Stomach (tissue), 8 donors: ENCODE measurements at regions not wholly inside any gene's neighbourhood (a gene's known extent, or its start where the extent isn't known, plus 50 kb on each side); places are given as distances from the start of the nearest gene placed in this dataset.

Experiments used
- DNase-seq, 2 donors: peaks; one replicate each; pipeline versions ENCODE4 v3.0.0 to v3.0.0-alpha.2; 2013 to 2019
- H3K27ac ChIP-seq, 5 donors: fragments of 200-600 bp in 4 of 5; sonication (generic) in 4 of 5; one replicate each; pipeline ENCODE4 v1.5.1; 2013 to 2019; ENCODE audit warnings: mild to moderate bottlenecking in 1 of 5, moderate library complexity in 1 of 5
- H3K27me3 ChIP-seq, 3 donors: fragments of 200-600 bp; sonication (generic); one replicate each; pipeline ENCODE4 v1.5.1; 2017 to 2019; ENCODE audit warnings: mixed run types in 1 of 3
- H3K36me3 ChIP-seq, 4 donors: fragments of 200-600 bp; sonication (generic); 1 replicate in 3 of 4; 2 replicates in 1 of 4; pipeline ENCODE4 v1.5.1; 2016 to 2019
- H3K4me1 ChIP-seq, 4 donors: fragments of 200-600 bp; sonication (generic); one replicate each; pipeline ENCODE4 v1.5.1; 2016 to 2019
- H3K4me3 ChIP-seq, 4 donors: fragments of 200-600 bp; sonication (generic) in 3 of 4; one replicate each; pipeline ENCODE4 v1.5.1; 2016 to 2019; ENCODE audit warnings: mild to moderate bottlenecking in 1 of 4
- H3K9me3 ChIP-seq, 4 donors: fragments of 200-600 bp; sonication (generic); one replicate each; pipeline ENCODE4 v1.5.1; 2016 to 2019
- EP300 ChIP-seq: sonication (generic); formaldehyde crosslinking; IDR thresholded peaks from one replicate; pipeline ENCODE4 v1.6.1; 2017; ENCODE audit warnings: antibody characterized with exemption
- POLR2A ChIP-seq, 4 donors: fragments of 450-650 bp; IDR thresholded peaks; one replicate each; pipeline ENCODE4 v1.6.1; 2016; ENCODE audit warnings: antibody characterized with exemption in 4 of 4, control low read depth in 2 of 4, mild to moderate bottlenecking in 1 of 4, moderate library complexity in 1 of 4
- POLR2AphosphoS5 ChIP-seq, 3 donors: sonication (generic); formaldehyde crosslinking; IDR thresholded peaks; one replicate each; pipeline ENCODE4 v1.6.1; 2016; ENCODE audit warnings: antibody characterized with exemption in 3 of 3
- WGBS, 5 donors: extraction: QIAGEN DNeasy Blood & Tissue Kit in 3 of 5; methylation state at CpG; one replicate each; pipeline versions ENCODE4 v1.1.5 to v1.1.7; 2013 to 2018; 5-methylcytosine and 5-hydroxymethylcytosine counted together
- intact Hi-C: fragments of 100-400 bp; cut with DNase I; formaldehyde crosslinking; loops from one replicate; pipeline ENCODE4 v1.15.1; 2023; ENCODE audit warnings: low total_unique reads
- TF ChIP-seq, protein P1 (sequence below), 7 experiments: fragments of 450-650 bp in 4 of 7; fragments of 200-600 bp in 3 of 7; sonication (generic) in 3 of 7; IDR thresholded peaks; one replicate each; pipeline ENCODE4 v1.5.1; 2016 to 2019; ENCODE audit warnings: antibody characterized with exemption in 7 of 7, control low read depth in 2 of 7, mild to moderate bottlenecking in 1 of 7
- donor health status: healthy with polysubstance abuse.
- donor health status: Bipolar disorder and iron deficiency.
- donor health status: healthy.

DNA sequence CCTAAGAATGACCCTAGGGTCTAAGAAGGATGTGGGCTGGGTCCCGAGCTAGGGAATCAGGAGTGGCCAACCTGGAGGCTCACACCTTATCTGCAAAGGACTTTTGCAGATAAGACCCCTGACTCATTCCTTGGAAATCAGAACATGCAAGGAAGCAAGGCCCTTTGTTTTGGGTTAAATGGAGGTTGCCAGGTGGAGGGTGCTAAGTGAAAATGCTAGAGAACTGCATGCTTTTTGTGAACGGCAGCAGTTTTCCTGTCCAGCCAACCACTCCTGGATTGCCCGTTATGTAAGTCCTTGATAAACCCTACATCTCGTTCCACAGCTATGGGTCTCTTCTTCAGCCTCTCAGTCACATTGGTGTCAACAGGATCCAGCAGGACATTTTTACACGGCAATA lies 52.1 kb upstream of the CST7 start:
- no peak for TF ChIP-seq POLR2AphosphoS5 (IDR thresholded peaks at IDR 0.05)
- TF ChIP-seq, protein P1, sequence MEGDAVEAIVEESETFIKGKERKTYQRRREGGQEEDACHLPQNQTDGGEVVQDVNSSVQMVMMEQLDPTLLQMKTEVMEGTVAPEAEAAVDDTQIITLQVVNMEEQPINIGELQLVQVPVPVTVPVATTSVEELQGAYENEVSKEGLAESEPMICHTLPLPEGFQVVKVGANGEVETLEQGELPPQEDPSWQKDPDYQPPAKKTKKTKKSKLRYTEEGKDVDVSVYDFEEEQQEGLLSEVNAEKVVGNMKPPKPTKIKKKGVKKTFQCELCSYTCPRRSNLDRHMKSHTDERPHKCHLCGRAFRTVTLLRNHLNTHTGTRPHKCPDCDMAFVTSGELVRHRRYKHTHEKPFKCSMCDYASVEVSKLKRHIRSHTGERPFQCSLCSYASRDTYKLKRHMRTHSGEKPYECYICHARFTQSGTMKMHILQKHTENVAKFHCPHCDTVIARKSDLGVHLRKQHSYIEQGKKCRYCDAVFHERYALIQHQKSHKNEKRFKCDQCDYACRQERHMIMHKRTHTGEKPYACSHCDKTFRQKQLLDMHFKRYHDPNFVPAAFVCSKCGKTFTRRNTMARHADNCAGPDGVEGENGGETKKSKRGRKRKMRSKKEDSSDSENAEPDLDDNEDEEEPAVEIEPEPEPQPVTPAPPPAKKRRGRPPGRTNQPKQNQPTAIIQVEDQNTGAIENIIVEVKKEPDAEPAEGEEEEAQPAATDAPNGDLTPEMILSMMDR (IDR thresholded peaks at IDR 0.05), result no peak
- no peak for TF ChIP-seq POLR2A (IDR thresholded peaks at IDR 0.05)
- no peak for TF ChIP-seq EP300
- H3K36me3 ChIP-seq, result no peaks in the 10 kb centered on the region
- intact Hi-C loops, result no loop called here
- no peak for DNase-seq
- peaks cover 7 to 30% (median 20%) of the 10 kb centered on the region in 4 donors for H3K9me3 ChIP-seq
- no peak overlapping the region for H3K4me3 ChIP-seq
- no peaks in the 10 kb centered on the region for H3K27me3 ChIP-seq
- 49 to 74% (median 69%) methylated on average over 5 of the region's 5 CpGs for WGBS, 5 donors
- H3K27ac ChIP-seq, result no peak overlapping the region
- H3K4me1 ChIP-seq, result no peaks in the 10 kb centered on the region

DNA sequence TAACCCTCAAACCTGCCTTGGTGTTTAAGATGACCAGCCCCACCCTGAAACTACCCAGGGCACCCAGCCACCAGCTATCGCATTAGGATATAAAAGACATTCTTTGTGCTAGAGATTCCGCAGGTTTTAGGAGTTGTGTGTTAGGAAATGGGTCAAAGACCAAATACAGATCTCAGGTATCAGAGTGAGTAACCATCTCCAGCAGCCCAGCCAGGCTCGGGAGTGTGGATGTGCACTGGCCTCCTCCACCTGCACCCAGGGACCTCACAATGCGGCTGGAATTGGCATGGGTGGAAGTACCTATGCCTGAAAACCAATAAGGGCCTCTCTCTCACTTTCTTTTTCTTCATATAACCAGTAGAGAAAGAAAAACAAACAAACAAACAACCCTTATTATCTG lies 51.1 kb upstream of the CST7 start:
- H3K36me3 ChIP-seq, result no peaks in the 10 kb centered on the region
- intact Hi-C loops, result no loop called here
- H3K4me3 ChIP-seq, result no peak overlapping the region
- DNase-seq, result no peak
- TF ChIP-seq, protein P1 (IDR thresholded peaks at IDR 0.05), result no peak
- no peak for TF ChIP-seq POLR2A (IDR thresholded peaks at IDR 0.05)
- no peak for TF ChIP-seq POLR2AphosphoS5 (IDR thresholded peaks at IDR 0.05)
- TF ChIP-seq EP300, result no peak
- peaks cover 7 to 30% (median 20%) of the 10 kb centered on the region in 4 donors for H3K9me3 ChIP-seq
- no peaks in the 10 kb centered on the region for H3K27me3 ChIP-seq
- WGBS, 5 donors, result 78 to 90% (median 88%) methylated on average over 4 of the region's 4 CpGs
- no peak overlapping the region for H3K27ac ChIP-seq
- H3K4me1 ChIP-seq, result no peaks in the 10 kb centered on the region

DNA sequence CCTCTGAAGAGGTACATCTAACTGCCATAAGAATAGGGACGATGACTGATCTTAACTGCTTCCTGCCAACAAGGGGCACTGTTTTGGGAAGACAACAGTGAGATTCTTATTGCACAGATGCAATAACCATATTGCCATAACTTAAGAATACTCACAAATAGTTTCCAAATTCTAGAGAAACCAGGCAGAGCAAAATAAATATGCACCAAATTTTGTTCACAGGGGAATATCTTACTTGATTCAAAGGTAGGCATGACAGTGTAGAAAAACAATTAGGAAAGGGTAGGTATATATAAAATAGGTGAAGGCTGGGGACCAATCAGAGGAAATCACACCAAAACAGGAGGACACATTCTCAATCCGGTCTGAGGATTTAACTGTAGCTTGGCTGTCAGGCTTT lies 49.9 kb upstream of the CST7 start:
- H3K9me3 ChIP-seq, result peaks cover 7 to 30% (median 20%) of the 10 kb centered on the region in 4 donors
- no peak for DNase-seq
- WGBS, 5 donors, result 91 to 95% (median 94%) methylated on average over 2 of the region's 2 CpGs

More for the DNA sequence above, 49.9 kb upstream of the CST7 start:
- no peak overlapping the region for H3K4me3 ChIP-seq
- no peaks in the 10 kb centered on the region for H3K4me1 ChIP-seq
- intact Hi-C loops, result no loop called here
- no peaks in the 10 kb centered on the region for H3K36me3 ChIP-seq
- no peaks in the 10 kb centered on the region for H3K27me3 ChIP-seq
- no peak overlapping the region for H3K27ac ChIP-seq
- no peak for TF ChIP-seq POLR2A (IDR thresholded peaks at IDR 0.05)
- TF ChIP-seq POLR2AphosphoS5 (IDR thresholded peaks at IDR 0.05), result no peak
- TF ChIP-seq, protein P1 (IDR thresholded peaks at IDR 0.05), result no peak
- TF ChIP-seq EP300, result no peak
